ENCODE measurements at regions not wholly inside any gene's neighbourhood (a gene's known extent, or its start where the extent isn't known, plus 50 kb on each side); places are given as distances from the start of the nearest gene placed in this dataset.

DNA sequence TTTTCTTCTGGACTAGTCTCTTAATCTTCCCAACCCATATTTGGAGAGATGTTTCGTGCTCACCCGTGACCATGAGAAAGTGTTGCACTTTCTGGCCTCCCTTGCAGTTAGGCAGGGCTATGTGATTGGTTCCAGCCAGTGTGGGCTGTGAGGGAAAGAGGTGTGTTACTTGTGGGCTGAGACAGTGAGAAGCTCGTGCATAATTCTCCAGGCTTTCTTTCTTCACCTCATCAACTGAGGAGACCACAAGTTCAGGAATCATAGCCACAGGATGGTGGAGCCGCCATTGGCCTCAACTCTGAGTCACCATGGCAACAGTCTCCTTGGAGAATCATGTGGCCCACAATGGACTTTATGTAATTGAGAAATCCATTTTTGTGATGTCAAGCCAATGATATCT is 57.5 kb upstream of the FUCA2 start:
- Histone ChIP-seq H3K4me3 (ENCODE audit: insufficient read depth, low read length) (no peak overlapping the region), H3K79me2 (ENCODE audit: insufficient read depth, low read length) (peaks cover 2% of the 10 kb centered on the region), H4K20me1 (ENCODE audit: insufficient read depth, low read length) (no peaks in the 10 kb centered on the region), H3K4me2 (ENCODE audit: insufficient read depth, low read length) (no peak overlapping the region), H3K36me3 (ENCODE audit: insufficient read depth, low read length) (no peaks in the 10 kb centered on the region), H3K4me1 (ENCODE audit: insufficient read depth, low read length) (no peaks in the 10 kb centered on the region), H2AFZ (ENCODE audit: low read length) (peak overlapping the region; percentile 7), H3K27me3 (ENCODE audit: insufficient read depth, low read length) (no peaks in the 10 kb centered on the region), H3K9me3 (ENCODE audit: low read depth, low read length) (no peaks in the 10 kb centered on the region), H3K27ac (ENCODE audit: low read depth, low read length) (no peak overlapping the region)
- no peak for DNase-seq (ENCODE audit: insufficient read length, low spot score, missing footprints)
- TF ChIP-seq, protein P1, sequence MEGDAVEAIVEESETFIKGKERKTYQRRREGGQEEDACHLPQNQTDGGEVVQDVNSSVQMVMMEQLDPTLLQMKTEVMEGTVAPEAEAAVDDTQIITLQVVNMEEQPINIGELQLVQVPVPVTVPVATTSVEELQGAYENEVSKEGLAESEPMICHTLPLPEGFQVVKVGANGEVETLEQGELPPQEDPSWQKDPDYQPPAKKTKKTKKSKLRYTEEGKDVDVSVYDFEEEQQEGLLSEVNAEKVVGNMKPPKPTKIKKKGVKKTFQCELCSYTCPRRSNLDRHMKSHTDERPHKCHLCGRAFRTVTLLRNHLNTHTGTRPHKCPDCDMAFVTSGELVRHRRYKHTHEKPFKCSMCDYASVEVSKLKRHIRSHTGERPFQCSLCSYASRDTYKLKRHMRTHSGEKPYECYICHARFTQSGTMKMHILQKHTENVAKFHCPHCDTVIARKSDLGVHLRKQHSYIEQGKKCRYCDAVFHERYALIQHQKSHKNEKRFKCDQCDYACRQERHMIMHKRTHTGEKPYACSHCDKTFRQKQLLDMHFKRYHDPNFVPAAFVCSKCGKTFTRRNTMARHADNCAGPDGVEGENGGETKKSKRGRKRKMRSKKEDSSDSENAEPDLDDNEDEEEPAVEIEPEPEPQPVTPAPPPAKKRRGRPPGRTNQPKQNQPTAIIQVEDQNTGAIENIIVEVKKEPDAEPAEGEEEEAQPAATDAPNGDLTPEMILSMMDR (IDR thresholded peaks at IDR 0.05; ENCODE audit: extremely low read depth, low read depth, low read length), result no peak

DNA sequence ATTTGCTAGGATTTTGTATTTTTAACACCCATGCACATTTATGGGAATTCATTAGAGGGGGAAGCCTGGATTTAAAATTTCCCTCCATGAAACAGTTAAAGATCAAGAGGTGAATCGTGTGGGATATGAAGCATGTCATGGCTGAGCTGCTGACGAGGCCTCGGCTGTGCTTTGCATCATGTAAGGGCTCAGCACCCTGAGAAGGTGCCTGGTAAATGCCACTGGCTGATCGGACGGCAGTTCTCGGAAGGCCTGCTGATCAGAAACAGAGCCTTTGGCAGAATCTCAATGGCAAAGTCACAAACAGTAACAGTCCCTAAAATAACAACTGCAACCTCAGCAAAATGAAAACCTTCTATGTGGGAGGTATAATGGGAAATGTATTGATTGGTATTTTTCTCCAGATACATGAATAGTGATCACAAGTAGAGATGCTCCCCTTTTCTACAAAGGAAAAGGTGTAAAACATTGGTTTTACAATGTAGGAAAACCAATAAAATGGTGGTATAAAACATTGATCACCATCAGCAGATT is 53.0 kb upstream of the FUCA2 start:
- no peaks in the 10 kb centered on the region for H4K20me1 ChIP-seq (ENCODE audit: insufficient read depth, low read length)
- no peaks in the 10 kb centered on the region for H3K36me3 ChIP-seq (ENCODE audit: insufficient read depth, low read length)
- DNase-seq (ENCODE audit: insufficient read length, low spot score, missing footprints), result no peak
- no peak overlapping the region for H3K27ac ChIP-seq (ENCODE audit: low read depth, low read length)
- no peak overlapping the region for H3K4me3 ChIP-seq (ENCODE audit: insufficient read depth, low read length)
- H3K79me2 ChIP-seq (ENCODE audit: insufficient read depth, low read length), result no peaks in the 10 kb centered on the region
- no peak overlapping the region for H3K4me2 ChIP-seq (ENCODE audit: insufficient read depth, low read length)
- no peaks in the 10 kb centered on the region for H3K9me3 ChIP-seq (ENCODE audit: low read depth, low read length)
- no peak overlapping the region for H2AFZ ChIP-seq (ENCODE audit: low read length)
- H3K27me3 ChIP-seq (ENCODE audit: insufficient read depth, low read length), result no peaks in the 10 kb centered on the region
- TF ChIP-seq, protein P1 (IDR thresholded peaks at IDR 0.05; ENCODE audit: extremely low read depth, low read depth, low read length), result no peak
- H3K4me1 ChIP-seq (ENCODE audit: insufficient read depth, low read length), result no peaks in the 10 kb centered on the region

DNA sequence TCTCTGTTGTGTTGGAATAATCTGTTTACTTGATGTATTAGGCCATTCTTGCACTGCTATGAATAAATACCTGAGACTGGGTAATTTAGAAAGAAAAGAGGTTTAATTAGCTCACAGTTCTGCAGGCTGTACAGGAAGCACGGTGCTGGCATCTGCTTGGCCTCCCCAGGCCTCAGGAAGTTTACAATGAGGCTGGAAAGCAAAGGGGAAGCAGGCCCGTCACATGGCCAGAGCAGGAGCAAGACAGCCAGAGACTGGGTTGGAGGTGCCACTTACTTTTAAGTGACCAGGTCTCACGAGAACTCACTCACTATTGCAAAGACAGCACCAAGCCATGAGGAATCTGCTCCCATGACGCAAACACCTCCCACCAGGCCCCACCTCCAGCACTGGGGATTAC is 50.6 kb upstream of the FUCA2 start:
- no peaks in the 10 kb centered on the region for H3K36me3 ChIP-seq (ENCODE audit: insufficient read depth, low read length)
- no peak overlapping the region for H3K4me2 ChIP-seq (ENCODE audit: insufficient read depth, low read length)
- no peaks in the 10 kb centered on the region for H3K4me1 ChIP-seq (ENCODE audit: insufficient read depth, low read length)
- H2AFZ ChIP-seq (ENCODE audit: low read length), result no peak overlapping the region
- H3K27me3 ChIP-seq (ENCODE audit: insufficient read depth, low read length), result no peaks in the 10 kb centered on the region
- DNase-seq (ENCODE audit: insufficient read length, low spot score, missing footprints), result no peak
- H3K79me2 ChIP-seq (ENCODE audit: insufficient read depth, low read length), result no peaks in the 10 kb centered on the region
- H3K4me3 ChIP-seq (ENCODE audit: insufficient read depth, low read length), result no peak overlapping the region
- TF ChIP-seq, protein P1 (IDR thresholded peaks at IDR 0.05; ENCODE audit: extremely low read depth, low read depth, low read length), result no peak
- no peaks in the 10 kb centered on the region for H3K9me3 ChIP-seq (ENCODE audit: low read depth, low read length)
- H4K20me1 ChIP-seq (ENCODE audit: insufficient read depth, low read length), result no peaks in the 10 kb centered on the region
- no peak overlapping the region for H3K27ac ChIP-seq (ENCODE audit: low read depth, low read length)

Data from osteoblast (primary cell).